ENCODE measurements at regions not wholly inside any gene's neighbourhood (a gene's known extent, or its start where the extent isn't known, plus 50 kb on each side); places are given as distances from the start of the nearest gene placed in this dataset.

DNA sequence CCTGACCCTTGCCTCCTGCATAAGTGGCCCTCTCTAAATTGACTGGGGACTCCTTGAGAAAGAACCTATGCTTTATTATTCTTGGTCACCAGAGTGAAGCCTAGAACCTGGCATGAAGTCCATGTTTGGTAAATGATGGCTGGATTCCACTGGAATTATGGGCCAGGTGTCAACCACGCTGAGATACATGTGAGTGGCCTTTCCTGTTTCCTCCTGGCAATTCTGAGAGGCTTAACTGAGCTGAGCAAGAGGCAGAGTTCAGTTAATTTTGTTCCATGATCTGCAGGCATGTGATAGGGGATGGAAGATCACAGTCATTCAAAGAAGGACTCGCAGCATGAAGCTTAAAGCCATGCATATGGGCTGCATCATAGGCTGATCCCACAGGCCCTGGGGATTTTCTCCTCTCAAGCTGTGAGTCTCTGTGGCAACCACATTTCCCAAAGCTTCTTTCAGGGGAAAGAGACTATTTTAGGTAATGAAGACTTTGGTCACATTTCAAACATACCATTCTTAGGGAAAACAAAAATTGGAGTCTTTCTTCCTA lies 69.4 kb upstream of the CLNK start:
- Histone ChIP-seq H3K4me3 (ENCODE audit: low read depth, low read length) (no peak overlapping the region), H3K4me2 (ENCODE audit: low read length) (no peak overlapping the region), H3K9me3 (ENCODE audit: control insufficient read depth, low read length) (no peaks in the 10 kb centered on the region), H3K79me2 (no peaks in the 10 kb centered on the region), H3K4me1 (no peaks in the 10 kb centered on the region), H3K27me3 (ENCODE audit: control insufficient read depth, insufficient read depth, low read length) (no peaks in the 10 kb centered on the region), H3K27ac (no peak overlapping the region), H3K36me3 (ENCODE audit: control insufficient read depth, insufficient read depth, low read length) (no peaks in the 10 kb centered on the region), H2AFZ (no peak overlapping the region), H3K9ac (no peak overlapping the region)
- TF ChIP-seq, protein P1, sequence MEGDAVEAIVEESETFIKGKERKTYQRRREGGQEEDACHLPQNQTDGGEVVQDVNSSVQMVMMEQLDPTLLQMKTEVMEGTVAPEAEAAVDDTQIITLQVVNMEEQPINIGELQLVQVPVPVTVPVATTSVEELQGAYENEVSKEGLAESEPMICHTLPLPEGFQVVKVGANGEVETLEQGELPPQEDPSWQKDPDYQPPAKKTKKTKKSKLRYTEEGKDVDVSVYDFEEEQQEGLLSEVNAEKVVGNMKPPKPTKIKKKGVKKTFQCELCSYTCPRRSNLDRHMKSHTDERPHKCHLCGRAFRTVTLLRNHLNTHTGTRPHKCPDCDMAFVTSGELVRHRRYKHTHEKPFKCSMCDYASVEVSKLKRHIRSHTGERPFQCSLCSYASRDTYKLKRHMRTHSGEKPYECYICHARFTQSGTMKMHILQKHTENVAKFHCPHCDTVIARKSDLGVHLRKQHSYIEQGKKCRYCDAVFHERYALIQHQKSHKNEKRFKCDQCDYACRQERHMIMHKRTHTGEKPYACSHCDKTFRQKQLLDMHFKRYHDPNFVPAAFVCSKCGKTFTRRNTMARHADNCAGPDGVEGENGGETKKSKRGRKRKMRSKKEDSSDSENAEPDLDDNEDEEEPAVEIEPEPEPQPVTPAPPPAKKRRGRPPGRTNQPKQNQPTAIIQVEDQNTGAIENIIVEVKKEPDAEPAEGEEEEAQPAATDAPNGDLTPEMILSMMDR (IDR thresholded peaks at IDR 0.05) = no peak

DNA sequence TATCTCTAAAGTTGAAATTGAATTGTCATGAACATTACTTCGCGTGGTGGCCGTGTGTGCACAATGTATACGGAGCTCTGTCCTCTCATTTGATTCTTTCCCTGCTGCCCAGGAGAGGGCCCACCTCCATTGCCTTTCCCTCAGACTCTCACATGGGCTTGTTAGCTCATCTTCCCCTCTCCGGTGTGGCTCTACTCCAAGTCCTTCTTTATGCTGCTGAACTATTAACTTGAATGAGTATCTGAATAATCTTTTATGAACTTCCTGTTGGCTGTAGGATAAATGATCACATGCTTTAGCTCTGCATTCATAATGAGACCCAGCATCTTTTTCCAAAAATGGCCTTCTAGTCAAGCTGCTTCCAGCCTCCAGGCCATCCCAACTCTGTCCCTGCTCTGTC lies 68.8 kb upstream of the CLNK start:
- no peaks in the 10 kb centered on the region for H3K79me2 ChIP-seq
- no peak overlapping the region for H3K27ac ChIP-seq
- no peak overlapping the region for H3K4me3 ChIP-seq (ENCODE audit: low read depth, low read length)
- no peak overlapping the region for H3K4me2 ChIP-seq (ENCODE audit: low read length)
- H3K9me3 ChIP-seq (ENCODE audit: control insufficient read depth, low read length) = no peaks in the 10 kb centered on the region
- no peaks in the 10 kb centered on the region for H3K27me3 ChIP-seq (ENCODE audit: control insufficient read depth, insufficient read depth, low read length)
- H3K36me3 ChIP-seq (ENCODE audit: control insufficient read depth, insufficient read depth, low read length) = no peaks in the 10 kb centered on the region
- TF ChIP-seq, protein P1 (IDR thresholded peaks at IDR 0.05) = no peak
- H3K4me1 ChIP-seq = no peaks in the 10 kb centered on the region
- H2AFZ ChIP-seq = no peak overlapping the region
- no peak overlapping the region for H3K9ac ChIP-seq

DNA sequence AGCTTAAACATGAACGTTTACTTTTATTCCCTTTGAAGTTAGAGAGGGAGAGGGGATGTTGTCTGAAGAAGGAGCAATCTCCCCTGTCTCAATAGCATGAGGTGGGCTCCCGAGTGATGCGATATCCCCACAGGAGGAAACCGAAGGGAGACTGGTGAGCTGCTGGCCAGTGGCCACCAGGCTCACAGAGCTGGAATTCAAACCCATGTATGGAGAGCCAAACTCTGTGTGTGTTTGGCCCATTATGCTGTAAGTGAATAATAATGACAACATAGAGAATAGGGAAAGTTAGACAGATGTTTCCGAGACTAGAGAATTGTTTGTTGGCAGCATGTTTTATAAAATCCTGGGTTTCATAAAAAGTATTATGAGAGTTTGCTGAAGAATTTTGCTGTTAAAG lies 66.1 kb upstream of the CLNK start:
- Histone ChIP-seq H3K4me2 (ENCODE audit: low read length) (no peak overlapping the region), H3K4me3 (ENCODE audit: low read depth, low read length) (no peak overlapping the region), H3K27me3 (ENCODE audit: control insufficient read depth, insufficient read depth, low read length) (no peaks in the 10 kb centered on the region), H3K9me3 (ENCODE audit: control insufficient read depth, low read length) (no peaks in the 10 kb centered on the region), H3K36me3 (ENCODE audit: control insufficient read depth, insufficient read depth, low read length) (no peaks in the 10 kb centered on the region), H3K4me1 (no peaks in the 10 kb centered on the region), H3K79me2 (no peaks in the 10 kb centered on the region), H3K27ac (no peak overlapping the region), H2AFZ (no peak overlapping the region), H3K9ac (no peak overlapping the region)
- TF ChIP-seq, protein P1 (IDR thresholded peaks at IDR 0.05) = no peak

DNA sequence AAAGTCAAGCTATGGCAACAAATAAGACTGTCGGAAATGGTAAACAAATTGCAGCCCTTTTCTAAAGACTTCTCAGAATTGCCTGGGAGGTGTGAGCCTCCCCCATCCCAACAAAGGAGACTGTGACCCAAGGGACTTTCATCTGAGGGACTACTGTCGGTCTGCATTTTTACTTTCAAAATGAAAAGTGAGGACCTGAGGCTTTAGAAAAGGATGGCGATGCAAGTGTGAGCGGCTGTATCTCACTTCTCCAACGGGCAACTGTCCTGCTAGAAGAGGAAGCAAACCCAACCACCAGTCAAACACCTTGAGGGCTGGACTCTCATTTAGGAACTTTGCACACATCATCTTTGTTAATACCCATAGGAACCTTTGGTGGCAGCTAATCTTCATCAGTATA lies 62.6 kb upstream of the CLNK start:
- H3K27ac ChIP-seq = no peak overlapping the region

More for the DNA sequence above, 62.6 kb upstream of the CLNK start:
- no peak overlapping the region for H2AFZ ChIP-seq
- no peak overlapping the region for H3K4me2 ChIP-seq (ENCODE audit: low read length)
- H3K4me3 ChIP-seq (ENCODE audit: low read depth, low read length) = no peak overlapping the region
- TF ChIP-seq, protein P1 (IDR thresholded peaks at IDR 0.05) = no peak
- no peaks in the 10 kb centered on the region for H3K27me3 ChIP-seq (ENCODE audit: control insufficient read depth, insufficient read depth, low read length)
- H3K9me3 ChIP-seq (ENCODE audit: control insufficient read depth, low read length) = no peaks in the 10 kb centered on the region
- no peaks in the 10 kb centered on the region for H3K36me3 ChIP-seq (ENCODE audit: control insufficient read depth, insufficient read depth, low read length)
- H3K9ac ChIP-seq = no peak overlapping the region
- H3K4me1 ChIP-seq = no peaks in the 10 kb centered on the region
- no peaks in the 10 kb centered on the region for H3K79me2 ChIP-seq
